HEK293 (cell line): ENCODE measurements at regions not wholly inside any gene's neighbourhood (a gene's known extent, or its start where the extent isn't known, plus 50 kb on each side); places are given as distances from the start of the nearest gene placed in this dataset.

Experiments used
- ELK4 ChIP-seq: IDR thresholded peaks from 2 replicates; pipeline ENCODE4 v1.6.1; 2011; ENCODE audit warnings: mild to moderate bottlenecking, low read depth, low read length, borderline replicate concordance
- PRDM1 ChIP-seq: fragments of 450-650 bp; formaldehyde crosslinking; IDR thresholded peaks from 2 replicates; pipeline ENCODE4; 2016; ENCODE audit warnings: missing biosample characterization, missing genetic modification characterization
- PRDM10 ChIP-seq: fragments of 450-650 bp; formaldehyde crosslinking; IDR thresholded peaks from 2 replicates; pipeline ENCODE4 v1.5.1; 2016; ENCODE audit warnings: missing biosample characterization, missing genetic modification characterization
- SP2 ChIP-seq: fragments of 450-650 bp; formaldehyde crosslinking; IDR thresholded peaks from 2 replicates; pipeline ENCODE4 v1.5.1; 2016; ENCODE audit warnings: missing biosample characterization, missing genetic modification characterization
- ZNF121 ChIP-seq: fragments of 450-650 bp; formaldehyde crosslinking; IDR thresholded peaks from 2 replicates; pipeline ENCODE4 v1.5.1; 2016; ENCODE audit warnings: missing biosample characterization, missing genetic modification characterization
- ZNF202 ChIP-seq: fragments of 450-650 bp; formaldehyde crosslinking; IDR thresholded peaks from 2 replicates; pipeline ENCODE4 v1.5.1; 2016; ENCODE audit warnings: missing biosample characterization, missing genetic modification characterization, borderline replicate concordance
- ZNF302 ChIP-seq: fragments of 450-650 bp; formaldehyde crosslinking; IDR thresholded peaks from 2 replicates; pipeline ENCODE4 v1.5.1; 2016; ENCODE audit warnings: missing biosample characterization, missing genetic modification characterization, low read depth
- TF ChIP-seq, protein P1 (sequence below): fragments of 450-650 bp; formaldehyde crosslinking; IDR thresholded peaks from 2 replicates; pipeline ENCODE4 v1.5.1; 2016; ENCODE audit warnings: missing biosample characterization, missing genetic modification characterization
- TF ChIP-seq, protein P2 (sequence below): fragments of 450-650 bp; formaldehyde crosslinking; IDR thresholded peaks from 2 replicates; pipeline ENCODE4 v1.5.1; 2016; ENCODE audit warnings: missing biosample characterization, missing genetic modification characterization

GRCh38 chr4:89468602-89469001 lies 161.0 kb upstream of the GPRIN3 start:
- TF ChIP-seq, protein P1, sequence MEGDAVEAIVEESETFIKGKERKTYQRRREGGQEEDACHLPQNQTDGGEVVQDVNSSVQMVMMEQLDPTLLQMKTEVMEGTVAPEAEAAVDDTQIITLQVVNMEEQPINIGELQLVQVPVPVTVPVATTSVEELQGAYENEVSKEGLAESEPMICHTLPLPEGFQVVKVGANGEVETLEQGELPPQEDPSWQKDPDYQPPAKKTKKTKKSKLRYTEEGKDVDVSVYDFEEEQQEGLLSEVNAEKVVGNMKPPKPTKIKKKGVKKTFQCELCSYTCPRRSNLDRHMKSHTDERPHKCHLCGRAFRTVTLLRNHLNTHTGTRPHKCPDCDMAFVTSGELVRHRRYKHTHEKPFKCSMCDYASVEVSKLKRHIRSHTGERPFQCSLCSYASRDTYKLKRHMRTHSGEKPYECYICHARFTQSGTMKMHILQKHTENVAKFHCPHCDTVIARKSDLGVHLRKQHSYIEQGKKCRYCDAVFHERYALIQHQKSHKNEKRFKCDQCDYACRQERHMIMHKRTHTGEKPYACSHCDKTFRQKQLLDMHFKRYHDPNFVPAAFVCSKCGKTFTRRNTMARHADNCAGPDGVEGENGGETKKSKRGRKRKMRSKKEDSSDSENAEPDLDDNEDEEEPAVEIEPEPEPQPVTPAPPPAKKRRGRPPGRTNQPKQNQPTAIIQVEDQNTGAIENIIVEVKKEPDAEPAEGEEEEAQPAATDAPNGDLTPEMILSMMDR (tag by site-specific recombination) = no peak
- TF ChIP-seq ELK4 (no peak), ZNF121 (tag by site-specific recombination) (no peak), ZNF302 (tag by site-specific recombination) (no peak), ZNF202 (no peak), PRDM1 (tag by site-specific recombination) (no peak), SP2 (no peak), PRDM10 (tag by site-specific recombination) (no peak)
- TF ChIP-seq, protein P2, sequence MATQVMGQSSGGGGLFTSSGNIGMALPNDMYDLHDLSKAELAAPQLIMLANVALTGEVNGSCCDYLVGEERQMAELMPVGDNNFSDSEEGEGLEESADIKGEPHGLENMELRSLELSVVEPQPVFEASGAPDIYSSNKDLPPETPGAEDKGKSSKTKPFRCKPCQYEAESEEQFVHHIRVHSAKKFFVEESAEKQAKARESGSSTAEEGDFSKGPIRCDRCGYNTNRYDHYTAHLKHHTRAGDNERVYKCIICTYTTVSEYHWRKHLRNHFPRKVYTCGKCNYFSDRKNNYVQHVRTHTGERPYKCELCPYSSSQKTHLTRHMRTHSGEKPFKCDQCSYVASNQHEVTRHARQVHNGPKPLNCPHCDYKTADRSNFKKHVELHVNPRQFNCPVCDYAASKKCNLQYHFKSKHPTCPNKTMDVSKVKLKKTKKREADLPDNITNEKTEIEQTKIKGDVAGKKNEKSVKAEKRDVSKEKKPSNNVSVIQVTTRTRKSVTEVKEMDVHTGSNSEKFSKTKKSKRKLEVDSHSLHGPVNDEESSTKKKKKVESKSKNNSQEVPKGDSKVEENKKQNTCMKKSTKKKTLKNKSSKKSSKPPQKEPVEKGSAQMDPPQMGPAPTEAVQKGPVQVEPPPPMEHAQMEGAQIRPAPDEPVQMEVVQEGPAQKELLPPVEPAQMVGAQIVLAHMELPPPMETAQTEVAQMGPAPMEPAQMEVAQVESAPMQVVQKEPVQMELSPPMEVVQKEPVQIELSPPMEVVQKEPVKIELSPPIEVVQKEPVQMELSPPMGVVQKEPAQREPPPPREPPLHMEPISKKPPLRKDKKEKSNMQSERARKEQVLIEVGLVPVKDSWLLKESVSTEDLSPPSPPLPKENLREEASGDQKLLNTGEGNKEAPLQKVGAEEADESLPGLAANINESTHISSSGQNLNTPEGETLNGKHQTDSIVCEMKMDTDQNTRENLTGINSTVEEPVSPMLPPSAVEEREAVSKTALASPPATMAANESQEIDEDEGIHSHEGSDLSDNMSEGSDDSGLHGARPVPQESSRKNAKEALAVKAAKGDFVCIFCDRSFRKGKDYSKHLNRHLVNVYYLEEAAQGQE (tag by site-specific recombination) = no peak
